ENCODE measurements at regions not wholly inside any gene's neighbourhood (a gene's known extent, or its start where the extent isn't known, plus 50 kb on each side); places are given as distances from the start of the nearest gene placed in this dataset.
A peak's percentile ranks its signal among the peaks of the same experiment; 100 is the strongest.

DNA sequence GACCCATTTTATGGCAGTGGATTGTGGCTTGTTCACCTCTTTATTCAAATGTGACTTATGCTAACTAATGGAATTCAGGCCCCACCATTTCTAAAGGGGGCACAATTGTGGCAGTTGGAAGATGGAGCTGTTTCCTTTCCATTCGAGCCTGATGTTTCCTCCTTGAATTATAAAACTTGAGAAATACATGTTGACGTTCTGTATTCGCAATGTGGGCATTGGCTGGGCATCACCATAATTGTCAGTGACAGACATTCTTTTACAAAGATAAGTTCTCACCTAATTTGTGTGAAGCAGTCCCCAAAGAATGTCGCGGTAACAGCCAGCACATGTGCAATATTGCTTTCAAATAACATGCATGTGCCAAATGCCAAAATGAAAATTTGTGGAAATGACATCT is 1070.2 kb upstream of the TENM3 start:
- Histone ChIP-seq H3K27ac (ENCODE audit: low read length) (no peak overlapping the region), H3K4me3 (ENCODE audit: low read length) (no peak overlapping the region), H3K4me1 (ENCODE audit: control insufficient read depth, insufficient read depth, low read length) (no peaks in the 10 kb centered on the region), H3K36me3 (ENCODE audit: control insufficient read depth, insufficient read depth, low read length) (no peaks in the 10 kb centered on the region), H3K9me3 (replicated peaks; ENCODE audit: control insufficient read depth, low read depth, low read length) (no peaks in the 10 kb centered on the region), H3K27me3 (ENCODE audit: control insufficient read depth, insufficient read depth, low read length) (no peaks in the 10 kb centered on the region)
- 58% methylated on average over 4 of the region's 5 CpGs for WGBS (ENCODE audit: insufficient coverage)
- peak; percentile 12 for DNase-seq

DNA sequence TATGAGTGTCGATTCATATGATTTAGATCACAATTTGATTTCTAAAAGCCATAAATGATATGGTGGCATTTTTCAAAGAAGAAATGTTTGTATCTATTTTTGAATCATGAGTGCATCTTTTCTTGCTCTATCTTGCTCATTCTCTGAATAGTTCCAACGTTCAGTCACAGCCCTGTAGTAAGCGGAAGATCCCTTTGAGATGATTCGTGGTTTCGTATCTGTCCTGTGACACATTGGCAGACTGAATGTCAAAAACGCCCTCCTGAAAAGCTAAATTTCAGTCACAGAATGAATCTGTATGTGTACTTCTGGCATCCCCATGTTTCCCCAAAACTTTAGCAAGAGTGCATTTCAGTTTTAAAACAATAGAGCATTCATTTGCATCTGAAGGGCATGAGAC is 1066.9 kb upstream of the TENM3 start:
- H3K27ac ChIP-seq (ENCODE audit: low read length) = no peak overlapping the region
- no peaks in the 10 kb centered on the region for H3K4me1 ChIP-seq (ENCODE audit: control insufficient read depth, insufficient read depth, low read length)
- H3K27me3 ChIP-seq (ENCODE audit: control insufficient read depth, insufficient read depth, low read length) = no peaks in the 10 kb centered on the region
- no peak for DNase-seq
- no peak overlapping the region for H3K4me3 ChIP-seq (ENCODE audit: low read length)
- no peaks in the 10 kb centered on the region for H3K36me3 ChIP-seq (ENCODE audit: control insufficient read depth, insufficient read depth, low read length)
- WGBS (ENCODE audit: insufficient coverage) = 87% methylated on average over 5 of the region's 6 CpGs
- no peaks in the 10 kb centered on the region for H3K9me3 ChIP-seq (replicated peaks; ENCODE audit: control insufficient read depth, low read depth, low read length)

DNA sequence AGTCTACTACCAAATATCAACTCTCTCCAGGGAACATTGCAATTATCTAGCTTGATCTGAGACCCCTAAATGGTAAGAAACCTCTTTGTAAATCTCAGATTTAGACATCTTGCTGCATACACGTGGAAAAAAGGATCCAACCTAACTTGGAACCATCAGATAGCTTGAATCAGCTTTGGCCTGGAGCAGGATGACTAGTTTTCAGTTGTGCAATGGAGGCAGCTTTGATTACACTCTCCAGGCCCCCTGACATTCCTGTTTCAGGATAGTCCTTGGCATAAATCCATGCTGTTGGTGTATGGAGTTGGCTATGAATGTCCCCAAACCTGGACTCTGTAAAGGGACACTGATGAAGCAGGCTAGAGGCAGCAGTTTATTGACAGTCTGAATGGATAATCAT is 1061.9 kb upstream of the TENM3 start:
- Histone ChIP-seq H3K9me3 (replicated peaks; ENCODE audit: control insufficient read depth, low read depth, low read length) (no peaks in the 10 kb centered on the region), H3K27me3 (ENCODE audit: control insufficient read depth, insufficient read depth, low read length) (no peaks in the 10 kb centered on the region), H3K36me3 (ENCODE audit: control insufficient read depth, insufficient read depth, low read length) (no peaks in the 10 kb centered on the region), H3K4me3 (ENCODE audit: low read length) (no peak overlapping the region), H3K27ac (ENCODE audit: low read length) (no peak overlapping the region), H3K4me1 (ENCODE audit: control insufficient read depth, insufficient read depth, low read length) (no peaks in the 10 kb centered on the region)
- 17% methylated on average over 1 of the region's 1 CpG for WGBS (ENCODE audit: insufficient coverage)
- DNase-seq = no peak

DNA sequence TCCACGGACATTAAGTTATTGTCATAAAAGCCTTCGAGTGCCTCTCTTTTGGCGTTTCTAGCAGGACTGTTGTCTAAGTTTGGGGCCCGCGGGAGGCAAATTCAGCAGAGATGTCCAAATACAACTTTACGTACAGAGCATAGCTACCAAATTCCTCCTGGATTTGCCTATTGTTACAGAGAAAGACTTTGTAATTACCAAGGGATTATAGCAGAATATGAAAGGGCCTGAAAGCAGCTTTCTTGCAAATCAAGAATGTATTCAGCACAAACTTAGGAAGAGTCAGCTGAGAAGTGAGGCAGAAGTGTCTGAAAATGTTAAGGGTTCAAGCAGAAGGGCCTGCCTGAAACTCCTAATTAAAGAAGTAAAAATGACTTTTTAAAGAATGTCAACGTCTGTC is 1053.5 kb upstream of the TENM3 start:
- Histone ChIP-seq H3K27ac (ENCODE audit: low read length) (no peak overlapping the region), H3K36me3 (ENCODE audit: control insufficient read depth, insufficient read depth, low read length) (no peaks in the 10 kb centered on the region), H3K4me1 (ENCODE audit: control insufficient read depth, insufficient read depth, low read length) (no peaks in the 10 kb centered on the region), H3K9me3 (replicated peaks; ENCODE audit: control insufficient read depth, low read depth, low read length) (no peaks in the 10 kb centered on the region), H3K4me3 (ENCODE audit: low read length) (no peak overlapping the region), H3K27me3 (ENCODE audit: control insufficient read depth, insufficient read depth, low read length) (no peaks in the 10 kb centered on the region)
- no peak for DNase-seq
- 86% methylated on average over 2 of the region's 7 CpGs for WGBS (ENCODE audit: insufficient coverage)

DNA sequence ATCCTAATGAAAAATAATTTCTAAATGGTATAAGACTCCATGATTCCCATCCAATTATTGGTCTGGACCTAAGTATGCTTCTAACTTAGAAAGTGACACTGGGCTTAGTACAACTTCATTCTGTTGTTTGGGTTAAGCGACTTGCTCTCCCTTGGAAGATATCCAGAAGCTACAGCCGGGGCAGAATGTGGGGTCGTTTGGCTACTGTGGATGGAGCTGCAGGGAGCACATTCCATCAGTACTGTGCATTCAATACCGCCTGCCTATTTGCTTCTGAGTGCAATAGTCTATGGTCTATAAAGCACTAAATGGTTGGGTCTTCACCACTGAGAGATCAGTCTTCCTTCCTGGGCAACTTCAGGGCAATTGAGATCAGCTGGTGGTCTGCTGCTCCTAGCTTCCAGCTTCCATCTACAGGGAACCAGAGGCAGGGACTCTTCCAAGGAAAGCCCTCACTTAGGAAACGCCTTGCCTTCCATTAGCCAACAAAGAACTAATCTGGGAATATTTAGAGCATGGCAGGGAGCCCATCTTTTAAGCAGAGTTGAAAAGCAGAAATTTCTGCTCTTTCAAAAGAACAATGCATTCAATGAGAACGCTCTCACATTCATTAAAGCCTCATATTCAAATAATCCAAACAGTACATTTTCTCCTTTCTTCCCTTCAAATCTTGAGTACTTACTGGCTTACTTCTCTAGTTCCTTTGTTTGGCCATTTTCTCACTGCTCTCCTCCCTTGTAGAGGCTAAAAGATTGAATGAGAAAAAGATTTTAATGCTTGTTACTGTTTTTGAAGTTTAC is 1049.9 kb upstream of the TENM3 start:
- H3K4me1 ChIP-seq (ENCODE audit: control insufficient read depth, insufficient read depth, low read length) = no peaks in the 10 kb centered on the region
- H3K4me3 ChIP-seq (ENCODE audit: low read length) = no peak overlapping the region
- H3K9me3 ChIP-seq (replicated peaks; ENCODE audit: control insufficient read depth, low read depth, low read length) = no peaks in the 10 kb centered on the region
- no peaks in the 10 kb centered on the region for H3K36me3 ChIP-seq (ENCODE audit: control insufficient read depth, insufficient read depth, low read length)
- H3K27ac ChIP-seq (ENCODE audit: low read length) = no peak overlapping the region
- no peaks in the 10 kb centered on the region for H3K27me3 ChIP-seq (ENCODE audit: control insufficient read depth, insufficient read depth, low read length)
- DNase-seq = peak; percentile 79
- WGBS (ENCODE audit: insufficient coverage) = 20% methylated on average over 1 of the region's 6 CpGs

DNA sequence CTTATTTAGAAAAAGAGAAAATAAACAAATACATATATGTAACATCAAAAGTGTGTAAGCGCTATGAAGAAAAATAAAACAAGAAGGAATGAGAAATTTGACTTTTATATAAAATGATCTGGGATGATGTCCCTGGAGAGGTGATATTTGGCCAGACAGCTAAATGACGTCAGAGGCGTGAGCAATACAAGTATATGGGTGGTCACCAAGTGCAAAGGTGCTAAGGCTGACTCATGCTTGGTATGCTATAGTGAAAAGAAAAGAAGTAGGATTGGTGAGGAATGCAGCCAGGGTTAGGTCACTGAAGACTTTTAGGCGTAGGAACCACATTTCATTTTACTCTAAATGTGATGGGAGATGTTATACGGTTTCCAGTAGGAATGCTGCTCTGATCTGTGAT is 1049.1 kb upstream of the TENM3 start:
- H3K36me3 ChIP-seq (ENCODE audit: control insufficient read depth, insufficient read depth, low read length) = no peaks in the 10 kb centered on the region
- DNase-seq = peak; percentile 37
- H3K27me3 ChIP-seq (ENCODE audit: control insufficient read depth, insufficient read depth, low read length) = no peaks in the 10 kb centered on the region
- 63% methylated on average over 2 of the region's 5 CpGs for WGBS (ENCODE audit: insufficient coverage)
- no peak overlapping the region for H3K4me3 ChIP-seq (ENCODE audit: low read length)
- no peak overlapping the region for H3K27ac ChIP-seq (ENCODE audit: low read length)
- H3K4me1 ChIP-seq (ENCODE audit: control insufficient read depth, insufficient read depth, low read length) = no peaks in the 10 kb centered on the region
- H3K9me3 ChIP-seq (replicated peaks; ENCODE audit: control insufficient read depth, low read depth, low read length) = no peaks in the 10 kb centered on the region

DNA sequence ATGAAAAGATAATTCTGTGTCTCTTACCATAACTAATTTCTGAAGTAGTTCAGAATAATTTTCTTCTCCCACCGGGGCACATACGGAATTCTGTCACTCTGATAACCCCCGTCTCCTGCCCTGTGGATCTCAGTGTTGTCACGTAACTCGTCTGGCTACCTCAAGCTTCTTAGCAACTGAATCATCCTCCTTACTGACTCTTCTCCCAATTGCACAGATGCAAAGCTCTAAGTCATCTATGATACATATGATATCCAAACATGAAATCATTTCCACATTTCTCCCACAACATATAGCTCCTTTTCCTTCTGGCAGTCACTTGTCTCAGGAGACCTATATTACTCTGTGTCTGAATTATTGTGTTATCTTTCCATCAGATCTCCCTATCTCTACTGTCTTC is 1043.1 kb upstream of the TENM3 start:
- H3K4me1 ChIP-seq (ENCODE audit: control insufficient read depth, insufficient read depth, low read length) = no peaks in the 10 kb centered on the region
- no peak overlapping the region for H3K4me3 ChIP-seq (ENCODE audit: low read length)
- H3K27me3 ChIP-seq (ENCODE audit: control insufficient read depth, insufficient read depth, low read length) = no peaks in the 10 kb centered on the region
- no peaks in the 10 kb centered on the region for H3K36me3 ChIP-seq (ENCODE audit: control insufficient read depth, insufficient read depth, low read length)
- DNase-seq = peak; percentile 9
- no peaks in the 10 kb centered on the region for H3K9me3 ChIP-seq (replicated peaks; ENCODE audit: control insufficient read depth, low read depth, low read length)
- no peak overlapping the region for H3K27ac ChIP-seq (ENCODE audit: low read length)
- WGBS (ENCODE audit: insufficient coverage) = 57% methylated on average over 5 of the region's 5 CpGs

DNA sequence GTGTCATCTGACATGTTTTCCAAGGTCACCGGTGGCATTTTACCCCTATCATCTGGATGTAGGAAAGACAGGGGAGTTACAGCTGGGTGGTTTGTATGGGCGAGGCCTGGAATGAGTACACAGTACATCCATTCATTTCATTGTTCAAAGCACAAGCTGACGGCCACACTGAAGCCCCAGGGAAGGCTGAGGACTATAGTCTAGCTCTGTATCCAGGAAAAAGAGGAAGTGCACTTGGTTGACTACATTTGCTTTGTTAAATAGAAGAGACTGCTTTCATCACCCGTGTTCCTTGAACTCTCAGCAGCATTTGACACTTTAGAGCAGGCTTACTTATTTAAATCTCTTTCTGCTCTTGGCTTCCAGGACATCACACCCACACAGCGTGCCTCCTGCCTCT is 1041.0 kb upstream of the TENM3 start:
- Histone ChIP-seq H3K9me3 (replicated peaks; ENCODE audit: control insufficient read depth, low read depth, low read length) (no peaks in the 10 kb centered on the region), H3K36me3 (ENCODE audit: control insufficient read depth, insufficient read depth, low read length) (no peaks in the 10 kb centered on the region), H3K27me3 (ENCODE audit: control insufficient read depth, insufficient read depth, low read length) (no peaks in the 10 kb centered on the region), H3K27ac (ENCODE audit: low read length) (no peak overlapping the region), H3K4me1 (ENCODE audit: control insufficient read depth, insufficient read depth, low read length) (no peaks in the 10 kb centered on the region), H3K4me3 (ENCODE audit: low read length) (no peak overlapping the region)
- WGBS (ENCODE audit: insufficient coverage) = 50% methylated on average over 1 of the region's 5 CpGs
- no peak for DNase-seq

DNA sequence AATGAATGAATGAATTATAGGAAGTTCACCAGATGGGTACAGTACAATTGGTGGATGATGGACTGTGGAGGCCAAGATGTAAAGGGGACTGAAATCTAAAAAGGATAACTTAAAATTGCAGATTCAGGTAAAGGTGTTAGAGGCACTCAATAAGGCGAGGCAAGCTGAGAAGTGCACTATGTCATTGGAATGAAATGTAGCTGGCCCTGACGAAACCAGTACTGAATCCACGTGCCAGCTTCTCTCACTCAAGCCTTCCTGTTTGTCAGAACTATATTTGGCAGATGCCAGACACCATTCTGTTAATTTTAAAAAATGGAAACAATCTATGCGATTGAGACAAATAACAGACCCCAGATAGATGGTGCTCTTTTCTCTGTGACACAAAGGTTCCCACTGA is 1039.1 kb upstream of the TENM3 start:
- Histone ChIP-seq H3K36me3 (ENCODE audit: control insufficient read depth, insufficient read depth, low read length) (no peaks in the 10 kb centered on the region), H3K27me3 (ENCODE audit: control insufficient read depth, insufficient read depth, low read length) (no peaks in the 10 kb centered on the region), H3K9me3 (replicated peaks; ENCODE audit: control insufficient read depth, low read depth, low read length) (no peaks in the 10 kb centered on the region), H3K4me3 (ENCODE audit: low read length) (no peak overlapping the region), H3K4me1 (ENCODE audit: control insufficient read depth, insufficient read depth, low read length) (no peaks in the 10 kb centered on the region), H3K27ac (ENCODE audit: low read length) (no peak overlapping the region)
- 60% methylated on average over 1 of the region's 4 CpGs for WGBS (ENCODE audit: insufficient coverage)
- no peak for DNase-seq

DNA sequence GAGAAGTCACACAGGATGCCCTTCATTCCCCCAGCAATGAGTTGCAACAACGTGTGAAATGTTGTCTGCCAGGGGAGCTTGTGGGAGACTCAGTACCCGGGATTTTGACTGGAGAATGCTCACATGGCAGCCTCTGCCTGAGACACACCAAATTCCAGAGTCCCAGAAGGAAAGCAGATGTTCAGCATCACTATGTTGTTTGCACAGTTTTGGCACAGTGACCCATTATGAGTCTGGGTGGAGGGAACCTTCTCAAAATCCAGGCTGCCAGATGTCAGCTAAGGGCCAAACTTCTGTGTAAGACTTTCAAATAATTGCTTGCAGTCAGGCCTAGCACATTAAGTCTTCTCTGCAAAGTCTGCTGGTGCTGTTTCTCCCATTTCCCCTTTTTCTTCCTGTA is 1029.7 kb upstream of the TENM3 start:
- Histone ChIP-seq H3K36me3 (ENCODE audit: control insufficient read depth, insufficient read depth, low read length) (no peaks in the 10 kb centered on the region), H3K27me3 (ENCODE audit: control insufficient read depth, insufficient read depth, low read length) (no peaks in the 10 kb centered on the region), H3K4me3 (ENCODE audit: low read length) (no peak overlapping the region), H3K27ac (ENCODE audit: low read length) (no peak overlapping the region), H3K9me3 (replicated peaks; ENCODE audit: control insufficient read depth, low read depth, low read length) (no peaks in the 10 kb centered on the region), H3K4me1 (ENCODE audit: control insufficient read depth, insufficient read depth, low read length) (peaks cover 4% of the 10 kb centered on the region)
- DNase-seq = peak; percentile 88
- 31% methylated on average over 2 of the region's 2 CpGs for WGBS (ENCODE audit: insufficient coverage)

DNA sequence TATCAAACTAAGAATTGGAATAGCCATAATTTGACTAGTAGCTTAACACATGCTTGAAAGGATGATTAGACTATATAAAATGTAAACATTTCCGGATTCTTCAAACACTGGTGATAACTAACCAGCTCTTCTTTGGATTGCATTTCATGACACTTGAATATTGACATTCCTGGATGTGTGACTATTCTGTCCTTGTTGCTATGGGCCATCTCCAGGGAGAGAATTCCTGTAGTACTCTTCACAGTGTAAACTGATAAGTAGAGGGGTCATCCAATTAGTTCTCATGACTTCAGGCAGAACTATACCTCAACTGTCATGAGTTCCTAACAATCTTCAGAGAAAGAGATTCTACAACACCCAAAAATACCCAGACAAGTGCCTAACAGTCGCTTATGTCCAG is 1026.7 kb upstream of the TENM3 start:
- no peak overlapping the region for H3K27ac ChIP-seq (ENCODE audit: low read length)
- DNase-seq = no peak
- WGBS (ENCODE audit: insufficient coverage) = no CpG with 5 or more reads among the region's 2 CpGs
- no peak overlapping the region for H3K4me3 ChIP-seq (ENCODE audit: low read length)
- H3K27me3 ChIP-seq (ENCODE audit: control insufficient read depth, insufficient read depth, low read length) = no peaks in the 10 kb centered on the region
- H3K9me3 ChIP-seq (replicated peaks; ENCODE audit: control insufficient read depth, low read depth, low read length) = no peaks in the 10 kb centered on the region
- H3K36me3 ChIP-seq (ENCODE audit: control insufficient read depth, insufficient read depth, low read length) = no peaks in the 10 kb centered on the region
- peaks cover 4% of the 10 kb centered on the region for H3K4me1 ChIP-seq (ENCODE audit: control insufficient read depth, insufficient read depth, low read length)

Data from muscle of leg (tissue), 3 donors.